ENCODE measurements at regions not wholly inside any gene's neighbourhood (a gene's known extent, or its start where the extent isn't known, plus 50 kb on each side); places are given as distances from the start of the nearest gene placed in this dataset.
"Not testable (repeated sequence)": the region's sequence is repeated elsewhere in the genome, so short reads cannot be mapped to it uniquely, and the experiment has no call there.

GRCh38 chr14:37712476-37712860 lies 117.0 kb downstream of the TTC6 start:
- not testable (repeated sequence) for DNase-seq (ENCODE audit: low read depth)

GRCh38 chr14:37712976-37713431 lies 117.6 kb downstream of the TTC6 start:
- no peak for DNase-seq (ENCODE audit: low read depth)

GRCh38 chr14:37720131-37720530 lies 124.7 kb downstream of the TTC6 start:
- DNase-seq (ENCODE audit: low read depth): no peak

GRCh38 chr14:37721976-37722659 lies 126.7 kb downstream of the TTC6 start:
- no peak for DNase-seq (ENCODE audit: low read depth)

GRCh38 chr14:37723515-37723914 lies 128.1 kb downstream of the TTC6 start:
- DNase-seq (ENCODE audit: low read depth): no peak

GRCh38 chr14:37726708-37727107 lies 131.3 kb downstream of the TTC6 start:
- DNase-seq (ENCODE audit: low read depth): no peak

- DNase-seq (ENCODE audit: low read depth): no peak
These were observed 133.8 kb downstream of the TTC6 start for GRCh38 chr14:37729218-37729617.

- DNase-seq (ENCODE audit: low read depth): no peak
These were observed 135.7 kb downstream of the TTC6 start for GRCh38 chr14:37731094-37731493.

- DNase-seq (ENCODE audit: low read depth): no peak
These were observed 150.2 kb downstream of the TTC6 start for GRCh38 chr14:37745657-37746056.

- DNase-seq (ENCODE audit: low read depth): no peak
These were observed 150.9 kb downstream of the TTC6 start for GRCh38 chr14:37746140-37746832.

GRCh38 chr14:37753459-37753858 lies 158.0 kb downstream of the TTC6 start:
- DNase-seq (ENCODE audit: low read depth): no peak

GRCh38 chr14:37760275-37760674 lies 164.8 kb downstream of the TTC6 start:
- not testable (repeated sequence) for DNase-seq (ENCODE audit: low read depth)

- no peak for DNase-seq (ENCODE audit: low read depth)
These were observed 167.8 kb downstream of the TTC6 start for GRCh38 chr14:37763266-37763665.

GRCh38 chr14:37772283-37772682 lies 176.9 kb downstream of the TTC6 start:
- DNase-seq (ENCODE audit: low read depth): not testable (repeated sequence)

GRCh38 chr14:37776791-37777499 lies 181.5 kb downstream of the TTC6 start:
- no peak for DNase-seq (ENCODE audit: low read depth)

GRCh38 chr14:37778135-37778943 lies 182.9 kb downstream of the TTC6 start:
- no peak for DNase-seq (ENCODE audit: low read depth)

- DNase-seq (ENCODE audit: low read depth): no peak
These were observed 184.1 kb downstream of the TTC6 start for GRCh38 chr14:37779480-37779879.

- DNase-seq (ENCODE audit: low read depth): not testable (repeated sequence)
These were observed 185.3 kb downstream of the TTC6 start for GRCh38 chr14:37780731-37781130.

- DNase-seq (ENCODE audit: low read depth): not testable (repeated sequence)
These were observed 188.9 kb downstream of the TTC6 start for GRCh38 chr14:37784203-37784826.

- DNase-seq (ENCODE audit: low read depth): not testable (repeated sequence)
These were observed 189.4 kb downstream of the TTC6 start for GRCh38 chr14:37784827-37785223.

- DNase-seq (ENCODE audit: low read depth): not testable (repeated sequence)
These were observed 189.9 kb downstream of the TTC6 start for GRCh38 chr14:37785298-37785697.

All from fibroblast of gingiva (primary cell).